ENCODE measurements at regions not wholly inside any gene's neighbourhood (a gene's known extent, or its start where the extent isn't known, plus 50 kb on each side); places are given as distances from the start of the nearest gene placed in this dataset.

GRCh38 chr10:78450807-78451485 lies 417.3 kb downstream of the RPS24 start:
- Histone ChIP-seq H3K27me3 (ENCODE audit: control insufficient read depth in 2 of 2, insufficient read depth in 2 of 2, low read length in 2 of 2) (no peaks in the 10 kb centered on the region), H3K36me3 (ENCODE audit: control insufficient read depth in 2 of 3, insufficient read depth in 3 of 3, low read length in 3 of 3) (no peaks in the 10 kb centered on the region), H3K9me3 (ENCODE audit: control insufficient read depth in 2 of 3, low read length in 3 of 3) (no peaks in the 10 kb centered on the region), H3K27ac (ENCODE audit: low read depth, low read length) (no peak overlapping the region), H3K4me3 (ENCODE audit: low read length) (no peak overlapping the region), H3K4me1 (ENCODE audit: control insufficient read depth in 2 of 2, insufficient read depth in 2 of 2, low read length in 2 of 2) (no peaks in the 10 kb centered on the region)
- Mint-ChIP-seq H3K4me1 (peaks cover 0 to 2% (median 0%) of the 10 kb centered on the region in 7 donors), H3K9me3 (no peaks in the 10 kb centered on the region), H3K4me3 (no peak overlapping the region), H3K27me3 (peaks cover 0 to 13% (median 0%) of the 10 kb centered on the region in 5 donors), H3K27ac (no peak overlapping the region), H3K36me3 (no peaks in the 10 kb centered on the region)
- ChIA-PET POLR2A (no interaction called here), CTCF (no interaction called here)
- intact Hi-C loops (cut with micrococcal nuclease) = no loop called here
- DNase-seq (no peak), ATAC-seq (no peak)

GRCh38 chr10:78451592-78451991 lies 417.9 kb downstream of the RPS24 start:
- H3K4me1 Mint-ChIP-seq = peaks cover 0 to 2% (median 0%) of the 10 kb centered on the region in 7 donors
- DNase-seq (no peak), ATAC-seq (no peak)
- H3K27ac Mint-ChIP-seq = no peak overlapping the region
- Histone ChIP-seq H3K36me3 (ENCODE audit: control insufficient read depth in 2 of 3, insufficient read depth in 3 of 3, low read length in 3 of 3) (no peaks in the 10 kb centered on the region), H3K4me3 (ENCODE audit: low read length) (no peak overlapping the region), H3K27ac (ENCODE audit: low read depth, low read length) (no peak overlapping the region), H3K9me3 (ENCODE audit: control insufficient read depth in 2 of 3, low read length in 3 of 3) (no peaks in the 10 kb centered on the region), H3K27me3 (ENCODE audit: control insufficient read depth in 2 of 2, insufficient read depth in 2 of 2, low read length in 2 of 2) (no peaks in the 10 kb centered on the region), H3K4me1 (ENCODE audit: control insufficient read depth in 2 of 2, insufficient read depth in 2 of 2, low read length in 2 of 2) (no peaks in the 10 kb centered on the region)
- intact Hi-C loops (cut with micrococcal nuclease) = no loop called here
- H3K4me3 Mint-ChIP-seq = no peak overlapping the region
- CTCF ChIA-PET = no interaction called here
- POLR2A ChIA-PET = no interaction called here
- no peaks in the 10 kb centered on the region for H3K9me3 Mint-ChIP-seq
- H3K27me3 Mint-ChIP-seq = peaks cover 0 to 16% (median 0%) of the 10 kb centered on the region in 5 donors
- H3K36me3 Mint-ChIP-seq = no peaks in the 10 kb centered on the region

DNA sequence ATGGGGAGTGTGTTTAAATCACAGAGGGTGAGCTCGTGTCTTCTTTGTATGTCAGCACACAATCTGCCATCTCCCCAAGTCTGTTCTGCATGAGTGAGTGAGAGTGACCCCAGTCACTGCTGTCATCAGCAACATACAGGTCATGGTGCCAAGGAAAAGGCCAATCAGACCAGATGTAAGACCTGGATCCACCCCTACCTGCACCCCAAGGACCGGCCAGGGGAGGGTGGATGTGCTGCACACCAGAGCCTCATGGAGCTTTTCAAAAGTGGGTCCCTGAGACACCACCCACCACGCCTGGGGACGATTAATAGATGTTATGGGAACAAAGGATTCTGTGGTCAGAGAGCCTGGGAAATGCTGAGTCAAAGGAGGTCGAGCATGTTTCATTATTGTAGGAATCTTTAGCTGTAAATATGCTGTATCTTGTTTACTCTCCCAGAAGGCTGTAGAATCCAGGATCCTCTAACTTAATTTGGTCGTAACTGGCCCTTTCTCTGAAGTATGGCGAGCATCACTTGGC lies 420.5 kb downstream of the RPS24 start:
- Mint-ChIP-seq H3K27ac (no peak overlapping the region), H3K4me1 (peaks cover 0 to 1% (median 0%) of the 10 kb centered on the region in 7 donors), H3K4me3 (no peak overlapping the region), H3K27me3 (peaks cover 0 to 5% (median 0%) of the 10 kb centered on the region in 5 donors), H3K36me3 (no peaks in the 10 kb centered on the region), H3K9me3 (no peaks in the 10 kb centered on the region)
- POLR2A ChIA-PET = no interaction called here
- ATAC-seq (no peak), DNase-seq (no peak)
- H3K36me3 ChIP-seq (ENCODE audit: control insufficient read depth in 2 of 3, insufficient read depth in 3 of 3, low read length in 3 of 3) = no peaks in the 10 kb centered on the region
- intact Hi-C loops (cut with micrococcal nuclease) = no loop called here
- H3K27ac ChIP-seq (ENCODE audit: low read depth, low read length) = no peak overlapping the region
- H3K27me3 ChIP-seq (ENCODE audit: control insufficient read depth in 2 of 2, insufficient read depth in 2 of 2, low read length in 2 of 2) = no peaks in the 10 kb centered on the region
- CTCF ChIA-PET = interaction anchor here (0.6 kb wide), 1 partner anchor 292 kb away, joined by 3 read pairs; no protein-coding TSS in a partner anchor
- no peaks in the 10 kb centered on the region for H3K9me3 ChIP-seq (ENCODE audit: control insufficient read depth in 2 of 3, low read length in 3 of 3)
- no peak overlapping the region for H3K4me3 ChIP-seq (ENCODE audit: low read length)
- no peaks in the 10 kb centered on the region for H3K4me1 ChIP-seq (ENCODE audit: control insufficient read depth in 2 of 2, insufficient read depth in 2 of 2, low read length in 2 of 2)

- no peak overlapping the region for H3K27ac ChIP-seq (ENCODE audit: low read depth, low read length)
- no peaks in the 10 kb centered on the region for H3K4me1 ChIP-seq (ENCODE audit: control insufficient read depth in 2 of 2, insufficient read depth in 2 of 2, low read length in 2 of 2)
- no peaks in the 10 kb centered on the region for H3K36me3 ChIP-seq (ENCODE audit: control insufficient read depth in 2 of 3, insufficient read depth in 3 of 3, low read length in 3 of 3)
- ATAC-seq (no peak), DNase-seq (no peak)
- intact Hi-C loops (cut with micrococcal nuclease) = no loop called here
- Mint-ChIP-seq H3K9me3 (no peaks in the 10 kb centered on the region), H3K4me1 (no peaks in the 10 kb centered on the region), H3K27me3 (peaks cover 0 to 5% (median 0%) of the 10 kb centered on the region in 5 donors), H3K27ac (no peak overlapping the region), H3K4me3 (no peak overlapping the region), H3K36me3 (no peaks in the 10 kb centered on the region)
- CTCF ChIA-PET = no interaction called here
- no peaks in the 10 kb centered on the region for H3K27me3 ChIP-seq (ENCODE audit: control insufficient read depth in 2 of 2, insufficient read depth in 2 of 2, low read length in 2 of 2)
- H3K9me3 ChIP-seq (ENCODE audit: control insufficient read depth in 2 of 3, low read length in 3 of 3) = no peaks in the 10 kb centered on the region
- H3K4me3 ChIP-seq (ENCODE audit: low read length) = no peak overlapping the region
- POLR2A ChIA-PET = no interaction called here
Measured at GRCh38 chr10:78455236-78455635, 421.6 kb downstream of the RPS24 start.

DNA sequence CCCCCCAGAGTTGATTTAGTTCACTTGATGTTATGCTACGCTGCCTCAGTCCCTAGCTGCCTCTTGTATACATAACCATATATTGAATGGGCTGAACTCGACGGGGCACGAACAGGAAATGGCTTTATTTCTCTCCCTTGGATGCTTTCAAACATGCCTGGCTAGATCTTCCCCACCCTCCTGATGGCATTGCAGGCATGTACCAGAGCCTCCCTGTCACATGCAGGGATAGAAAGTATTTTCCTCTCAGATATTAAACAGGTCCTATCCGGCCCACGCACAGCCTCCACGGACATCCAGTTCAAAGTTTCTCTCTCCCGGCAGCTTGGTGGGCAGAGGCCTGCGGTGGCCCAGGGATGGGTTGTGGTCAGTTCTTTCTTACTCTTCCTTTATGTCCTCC lies 422.1 kb downstream of the RPS24 start:
- intact Hi-C loops (cut with micrococcal nuclease) = no loop called here
- no peak for DNase-seq
- Histone ChIP-seq H3K4me1 (ENCODE audit: control insufficient read depth in 2 of 2, insufficient read depth in 2 of 2, low read length in 2 of 2) (no peaks in the 10 kb centered on the region), H3K4me3 (ENCODE audit: low read length) (no peak overlapping the region), H3K9me3 (ENCODE audit: control insufficient read depth in 2 of 3, low read length in 3 of 3) (no peaks in the 10 kb centered on the region), H3K36me3 (ENCODE audit: control insufficient read depth in 2 of 3, insufficient read depth in 3 of 3, low read length in 3 of 3) (no peaks in the 10 kb centered on the region), H3K27me3 (ENCODE audit: control insufficient read depth in 2 of 2, insufficient read depth in 2 of 2, low read length in 2 of 2) (no peaks in the 10 kb centered on the region), H3K27ac (ENCODE audit: low read depth, low read length) (no peak overlapping the region)
- no peak overlapping the region for H3K4me3 Mint-ChIP-seq
- CTCF ChIA-PET = no interaction called here
- H3K36me3 Mint-ChIP-seq = no peaks in the 10 kb centered on the region
- no peaks in the 10 kb centered on the region for H3K9me3 Mint-ChIP-seq
- no peak overlapping the region for H3K27ac Mint-ChIP-seq
- POLR2A ChIA-PET = no interaction called here
- no peaks in the 10 kb centered on the region for H3K4me1 Mint-ChIP-seq
- no peak for ATAC-seq
- H3K27me3 Mint-ChIP-seq = peaks cover 0 to 5% (median 0%) of the 10 kb centered on the region in 5 donors

DNA sequence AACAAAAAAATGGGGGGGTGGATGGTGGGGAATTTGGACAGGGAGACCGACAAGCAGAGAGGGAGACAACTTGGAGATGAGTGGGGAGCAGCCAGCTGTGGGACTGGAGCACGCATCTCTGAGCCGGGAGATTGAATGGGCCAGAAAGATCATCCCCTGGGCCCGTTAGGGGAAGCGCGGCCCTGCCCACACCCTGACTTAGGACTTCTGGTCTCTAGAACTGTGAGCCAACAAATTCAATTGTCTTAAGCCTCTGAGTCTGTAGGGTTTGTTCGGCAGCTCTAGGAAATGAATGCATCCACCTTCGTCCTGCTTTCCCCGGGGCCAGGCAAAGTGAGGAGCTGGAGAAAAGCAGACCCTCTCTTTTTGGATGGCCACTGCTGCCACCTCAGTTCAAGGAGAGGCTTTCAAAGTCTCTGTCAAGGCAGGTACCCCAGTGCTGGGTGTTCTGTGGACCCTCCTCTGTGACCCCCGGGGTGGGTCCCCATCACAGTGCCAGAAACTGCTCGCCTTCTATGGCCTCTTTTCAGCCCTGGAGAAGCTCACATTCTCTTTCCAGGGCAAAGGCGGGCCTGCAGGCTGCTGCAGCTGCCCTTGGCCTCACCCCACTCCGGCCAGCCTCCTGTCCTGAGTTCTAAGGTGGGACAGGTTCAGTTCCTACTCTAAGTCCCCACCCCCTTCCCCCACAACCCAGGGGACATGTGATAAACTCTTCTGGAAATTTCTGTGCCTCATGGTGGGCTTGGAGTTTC lies 423.2 kb downstream of the RPS24 start:
- H3K4me1 Mint-ChIP-seq = peaks cover 0 to 3% (median 0%) of the 10 kb centered on the region in 7 donors
- no peak overlapping the region for H3K4me3 Mint-ChIP-seq
- Histone ChIP-seq H3K27ac (ENCODE audit: low read depth, low read length) (no peak overlapping the region), H3K4me1 (ENCODE audit: control insufficient read depth in 2 of 2, insufficient read depth in 2 of 2, low read length in 2 of 2) (no peaks in the 10 kb centered on the region), H3K27me3 (ENCODE audit: control insufficient read depth in 2 of 2, insufficient read depth in 2 of 2, low read length in 2 of 2) (no peaks in the 10 kb centered on the region), H3K4me3 (ENCODE audit: low read length) (no peak overlapping the region), H3K36me3 (ENCODE audit: control insufficient read depth in 2 of 3, insufficient read depth in 3 of 3, low read length in 3 of 3) (no peaks in the 10 kb centered on the region), H3K9me3 (ENCODE audit: control insufficient read depth in 2 of 3, low read length in 3 of 3) (no peaks in the 10 kb centered on the region)
- ATAC-seq (no peak), DNase-seq (no peak)
- POLR2A ChIA-PET = no interaction called here
- H3K27me3 Mint-ChIP-seq = peaks cover 0 to 5% (median 0%) of the 10 kb centered on the region in 5 donors
- no peaks in the 10 kb centered on the region for H3K36me3 Mint-ChIP-seq
- H3K27ac Mint-ChIP-seq = no peak overlapping the region
- no peaks in the 10 kb centered on the region for H3K9me3 Mint-ChIP-seq
- CTCF ChIA-PET = no interaction called here
- intact Hi-C loops (cut with micrococcal nuclease) = no loop called here

All from naive thymus-derived CD4-positive, alpha-beta T cell (primary cell).